ENCODE measurements at regions not wholly inside any gene's neighbourhood (a gene's known extent, or its start where the extent isn't known, plus 50 kb on each side); places are given as distances from the start of the nearest gene placed in this dataset.
"Not testable (repeated sequence)": the region's sequence is repeated elsewhere in the genome, so short reads cannot be mapped to it uniquely, and the experiment has no call there.

DNA sequence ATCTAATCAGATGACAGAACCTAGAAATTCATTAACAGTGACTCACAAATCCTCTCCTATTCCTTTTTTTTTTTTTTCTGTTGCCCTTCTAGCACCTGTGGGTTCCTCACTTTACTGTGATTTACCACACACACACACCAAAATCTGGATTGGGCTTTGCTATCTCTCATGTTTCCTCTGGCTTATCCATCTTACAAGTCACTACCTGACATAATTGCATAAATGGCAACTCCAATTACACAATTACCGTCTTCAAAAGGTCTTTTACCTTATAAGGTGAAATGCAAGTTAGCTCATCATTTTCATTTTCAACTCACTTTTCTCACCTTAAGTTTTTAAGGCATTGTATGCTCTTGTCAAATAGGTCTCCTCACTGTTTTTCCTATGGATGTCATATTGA lies 426.3 kb upstream of the MEF2C start:
- no peak overlapping the region for H3K4me3 ChIP-seq (ENCODE audit: control insufficient read depth, low read depth, low read length)
- TF ChIP-seq, protein P1, sequence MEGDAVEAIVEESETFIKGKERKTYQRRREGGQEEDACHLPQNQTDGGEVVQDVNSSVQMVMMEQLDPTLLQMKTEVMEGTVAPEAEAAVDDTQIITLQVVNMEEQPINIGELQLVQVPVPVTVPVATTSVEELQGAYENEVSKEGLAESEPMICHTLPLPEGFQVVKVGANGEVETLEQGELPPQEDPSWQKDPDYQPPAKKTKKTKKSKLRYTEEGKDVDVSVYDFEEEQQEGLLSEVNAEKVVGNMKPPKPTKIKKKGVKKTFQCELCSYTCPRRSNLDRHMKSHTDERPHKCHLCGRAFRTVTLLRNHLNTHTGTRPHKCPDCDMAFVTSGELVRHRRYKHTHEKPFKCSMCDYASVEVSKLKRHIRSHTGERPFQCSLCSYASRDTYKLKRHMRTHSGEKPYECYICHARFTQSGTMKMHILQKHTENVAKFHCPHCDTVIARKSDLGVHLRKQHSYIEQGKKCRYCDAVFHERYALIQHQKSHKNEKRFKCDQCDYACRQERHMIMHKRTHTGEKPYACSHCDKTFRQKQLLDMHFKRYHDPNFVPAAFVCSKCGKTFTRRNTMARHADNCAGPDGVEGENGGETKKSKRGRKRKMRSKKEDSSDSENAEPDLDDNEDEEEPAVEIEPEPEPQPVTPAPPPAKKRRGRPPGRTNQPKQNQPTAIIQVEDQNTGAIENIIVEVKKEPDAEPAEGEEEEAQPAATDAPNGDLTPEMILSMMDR (IDR thresholded peaks at IDR 0.05; ENCODE audit: control insufficient read depth, insufficient read depth, low read depth, low read length, missing control alignments), result no peak
- no peak for DNase-seq (ENCODE audit: low read depth)

DNA sequence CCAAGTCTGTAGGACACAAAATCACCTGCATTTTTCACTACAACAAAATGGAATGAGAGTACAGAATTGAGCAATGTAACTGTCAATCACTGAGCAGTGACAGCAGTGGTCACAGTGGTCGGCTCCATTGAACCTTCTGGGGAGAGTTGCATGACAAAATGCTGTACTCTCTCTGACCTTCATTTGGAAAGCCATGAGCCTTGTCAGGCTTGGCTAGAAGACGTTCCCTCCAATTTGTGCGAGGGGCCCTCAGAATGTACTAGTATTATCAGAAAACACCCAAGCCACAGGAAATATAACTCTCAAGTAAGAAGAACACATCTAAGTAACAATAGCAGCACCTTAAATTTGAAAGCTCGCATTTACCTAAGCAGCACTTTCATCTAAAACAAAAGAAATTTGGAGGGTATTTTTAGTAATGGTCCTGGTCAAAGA lies 425.6 kb upstream of the MEF2C start:
- TF ChIP-seq, protein P1 (IDR thresholded peaks at IDR 0.05; ENCODE audit: control insufficient read depth, insufficient read depth, low read depth, low read length, missing control alignments), result no peak
- no peak for DNase-seq (ENCODE audit: low read depth)

DNA sequence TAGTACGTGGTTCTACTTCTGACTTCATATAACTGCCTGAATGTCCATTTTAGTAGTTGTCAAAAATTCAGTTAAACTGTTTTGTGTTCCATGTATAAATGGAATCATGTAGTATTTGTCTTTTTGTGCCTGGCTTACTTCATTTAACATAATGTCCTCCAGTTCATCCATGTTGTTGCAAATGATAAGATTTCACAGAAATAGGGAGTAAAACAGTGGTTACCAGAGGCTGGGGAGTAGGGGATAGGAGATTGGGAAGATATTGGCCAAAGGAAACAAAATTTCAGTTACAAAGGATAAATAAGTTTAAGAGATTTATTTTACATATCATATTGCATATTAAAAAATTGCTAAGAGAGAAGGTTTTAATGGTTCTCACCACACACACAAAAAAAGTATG lies 425.0 kb upstream of the MEF2C start:
- TF ChIP-seq, protein P1 (IDR thresholded peaks at IDR 0.05; ENCODE audit: control insufficient read depth, insufficient read depth, low read depth, low read length, missing control alignments), result no peak
- DNase-seq (ENCODE audit: low read depth), result no peak
- no peak overlapping the region for H3K4me3 ChIP-seq (ENCODE audit: control insufficient read depth, low read depth, low read length)

More for the DNA sequence above, 425.6 kb upstream of the MEF2C start:
- no peak overlapping the region for H3K4me3 ChIP-seq (ENCODE audit: control insufficient read depth, low read depth, low read length)

DNA sequence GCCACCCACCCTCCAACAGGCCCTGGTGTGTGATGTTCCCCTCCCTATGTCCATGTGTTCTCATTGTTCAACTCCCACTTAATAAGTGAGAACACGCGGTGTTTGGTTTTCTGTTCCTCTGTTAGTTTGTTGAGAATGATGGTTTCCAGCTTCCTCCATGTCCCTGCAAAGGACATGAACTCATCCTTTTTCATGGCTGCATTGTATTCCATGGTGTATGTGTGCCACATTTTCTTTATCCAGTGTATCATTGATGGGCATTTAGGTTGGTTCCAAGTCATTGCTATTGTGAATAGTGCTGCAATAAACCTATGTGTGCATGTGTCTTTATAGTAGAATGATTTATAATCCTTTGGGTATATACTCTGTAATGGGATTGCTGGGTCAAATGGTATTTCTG lies 424.2 kb upstream of the MEF2C start:
- not testable (repeated sequence) for DNase-seq (ENCODE audit: low read depth)

DNA sequence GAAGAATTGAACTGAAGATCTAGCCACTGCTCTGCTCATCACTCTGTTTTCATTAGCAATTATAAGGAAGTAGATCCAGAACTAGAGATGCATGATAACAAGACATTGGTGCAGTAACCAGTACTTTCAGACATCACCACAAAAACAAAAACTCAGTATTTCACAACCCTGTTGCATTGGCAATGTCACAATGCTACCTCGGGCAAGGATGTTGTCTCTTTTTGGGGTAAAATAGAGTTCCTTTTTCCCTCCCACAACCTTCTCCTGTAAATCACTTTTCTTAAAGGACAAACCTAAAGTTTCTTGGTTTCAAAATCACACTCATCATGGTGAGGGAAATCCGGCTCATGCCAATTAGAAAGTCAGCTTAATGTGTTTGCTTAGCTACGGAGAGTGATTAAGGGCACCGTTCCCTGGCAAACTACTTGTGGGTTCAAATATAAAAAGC lies 420.1 kb upstream of the MEF2C start:
- TF ChIP-seq, protein P1 (IDR thresholded peaks at IDR 0.05; ENCODE audit: control insufficient read depth, insufficient read depth, low read depth, low read length, missing control alignments), result no peak
- no peak overlapping the region for H3K4me3 ChIP-seq (ENCODE audit: control insufficient read depth, low read depth, low read length)
- no peak for DNase-seq (ENCODE audit: low read depth)

More for the DNA sequence above, 424.2 kb upstream of the MEF2C start:
- not testable (repeated sequence) for H3K4me3 ChIP-seq (ENCODE audit: control insufficient read depth, low read depth, low read length)

DNA sequence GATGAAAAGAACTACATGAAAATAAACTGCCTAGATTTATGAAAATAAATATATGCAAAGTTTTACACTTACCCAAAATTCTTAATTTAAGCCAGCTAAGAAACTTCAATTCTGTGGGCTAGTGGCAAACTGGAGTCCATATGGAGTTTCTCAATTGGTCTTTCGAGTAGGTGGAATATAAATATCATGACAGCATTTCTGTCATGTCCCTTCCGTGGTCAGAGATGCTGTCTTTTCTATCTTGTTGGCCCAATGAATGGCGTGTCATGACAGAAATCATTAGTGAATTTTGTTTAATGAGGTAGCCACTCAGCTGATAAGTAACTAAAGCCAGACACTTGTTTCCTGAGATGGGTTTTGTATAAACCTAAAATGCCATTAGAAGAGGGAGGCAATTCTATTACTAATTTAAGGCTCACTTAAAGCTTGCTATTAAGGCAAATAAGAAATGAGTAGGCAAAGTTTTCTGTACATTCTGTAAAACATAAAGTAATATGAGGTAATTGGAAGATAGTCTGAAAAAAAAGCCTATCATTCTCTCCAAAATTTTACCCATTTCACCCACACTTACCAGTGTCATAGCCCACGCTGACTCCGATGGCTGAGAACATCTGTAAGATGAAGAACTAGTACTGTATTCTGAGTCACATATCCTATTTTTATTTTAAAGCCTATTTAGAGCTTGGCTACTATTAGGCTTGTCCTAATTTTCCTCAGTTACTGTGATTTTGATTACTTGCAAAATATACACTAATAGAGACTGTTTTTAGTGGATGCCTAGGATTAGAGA lies 419.3 kb upstream of the MEF2C start:
- H3K4me3 ChIP-seq (ENCODE audit: control insufficient read depth, low read depth, low read length), result no peak overlapping the region
- DNase-seq (ENCODE audit: low read depth), result no peak
- TF ChIP-seq, protein P1 (IDR thresholded peaks at IDR 0.05; ENCODE audit: control insufficient read depth, insufficient read depth, low read depth, low read length, missing control alignments), result no peak

DNA sequence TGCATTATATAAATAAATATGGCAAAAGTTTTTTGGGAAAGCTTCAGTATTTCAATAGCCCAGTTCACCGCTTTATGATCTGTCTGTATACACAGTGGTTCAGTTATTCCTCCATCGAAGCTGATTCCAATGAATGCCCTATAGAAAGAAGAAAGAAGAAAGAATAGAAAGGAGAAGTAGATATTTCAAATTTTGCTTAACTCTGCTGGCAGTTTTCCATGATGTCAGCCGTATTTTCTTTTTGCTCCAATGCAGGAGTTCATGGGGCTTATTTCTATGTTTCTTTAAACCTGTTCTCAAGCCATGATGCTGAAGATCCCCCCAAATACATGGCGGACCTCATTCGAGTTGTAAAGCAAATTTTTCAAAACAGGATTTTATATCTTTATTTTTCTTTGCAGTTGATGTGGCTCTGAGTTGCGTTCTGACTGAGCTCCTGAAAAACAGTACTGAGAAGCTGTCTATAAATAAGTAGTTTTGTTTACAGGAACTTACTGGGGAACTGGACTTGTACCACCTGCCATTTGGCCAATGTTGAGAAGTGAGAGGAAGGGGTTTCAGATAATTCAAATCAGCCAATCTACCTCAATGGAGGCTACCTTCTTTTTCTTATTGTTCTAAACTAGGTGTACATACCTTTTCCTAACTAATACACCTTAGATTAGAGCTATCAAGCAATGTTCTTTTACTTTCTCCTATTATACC lies 418.5 kb upstream of the MEF2C start:
- no peak overlapping the region for H3K4me3 ChIP-seq (ENCODE audit: control insufficient read depth, low read depth, low read length)
- no peak for DNase-seq (ENCODE audit: low read depth)
- TF ChIP-seq, protein P1 (IDR thresholded peaks at IDR 0.05; ENCODE audit: control insufficient read depth, insufficient read depth, low read depth, low read length, missing control alignments), result no peak

Data from AG09309 (cell line).